Sigmoid colon (tissue), 6 donors: ENCODE measurements at regions not wholly inside any gene's neighbourhood (a gene's known extent, or its start where the extent isn't known, plus 50 kb on each side); places are given as distances from the start of the nearest gene placed in this dataset.

ENCODE experiments used
- DNase-seq: peaks from one replicate; pipeline ENCODE4 v3.0.0-alpha.2; 2019
- H3K27ac ChIP-seq, 4 donors: fragments of 200-600 bp; sonication (generic); one replicate each; pipeline ENCODE4 v1.5.1; 2016 to 2019; ENCODE audit warnings: mild to moderate bottlenecking in 1 of 4
- H3K27me3 ChIP-seq, 3 donors: fragments of 200-600 bp; sonication (generic); one replicate each; pipeline ENCODE4 v1.5.1; 2019; ENCODE audit warnings: mild to moderate bottlenecking in 1 of 3
- H3K36me3 ChIP-seq, 4 donors: fragments of 200-600 bp; sonication (generic); one replicate each; pipeline ENCODE4 v1.5.1; 2016 to 2019
- H3K4me1 ChIP-seq, 4 donors: fragments of 200-600 bp; sonication (generic); one replicate each; pipeline ENCODE4 v1.5.1; 2017 to 2019
- H3K4me3 ChIP-seq, 4 donors: fragments of 200-600 bp; sonication (generic); one replicate each; pipeline ENCODE4 v1.5.1; 2017 to 2019; ENCODE audit warnings: mild to moderate bottlenecking in 2 of 4, moderate library complexity in 1 of 4
- H3K9me3 ChIP-seq, 4 donors: fragments of 200-600 bp in 3 of 4; sonication (generic) in 3 of 4; one replicate each; pipeline versions ENCODE4 v1.5.1 to v1.6.1; 2013 to 2019
- CTCF ChIP-seq, 4 experiments: fragments of 450-650 bp in 3 of 4; fragments of 200-600 bp in 1 of 4; IDR thresholded peaks; one replicate each; pipeline ENCODE4 v1.5.1; 2016 to 2019; ENCODE audit warnings: antibody characterized with exemption in 4 of 4, mild to moderate bottlenecking in 3 of 4, moderate library complexity in 2 of 4
- EP300 ChIP-seq, 4 donors: sonication (generic); formaldehyde crosslinking; IDR thresholded peaks; one replicate each; pipeline ENCODE4 v1.6.1; 2017; ENCODE audit warnings: antibody characterized with exemption in 4 of 4
- POLR2A ChIP-seq, 2 donors: fragments of 450-650 bp; IDR thresholded peaks; one replicate each; pipeline ENCODE4 v1.6.1; 2016; ENCODE audit warnings: antibody characterized with exemption in 2 of 2, mild to moderate bottlenecking in 2 of 2, moderate library complexity in 2 of 2
- POLR2AphosphoS5 ChIP-seq, 4 donors: sonication (generic); formaldehyde crosslinking; IDR thresholded peaks; one replicate each; pipeline ENCODE4 v1.6.1; 2017; ENCODE audit warnings: antibody characterized with exemption in 4 of 4
- WGBS, 2 donors: extraction: QIAGEN DNeasy Blood & Tissue Kit; methylation state at CpG; one replicate each; pipeline ENCODE4 v1.1.7; 2013; 5-methylcytosine and 5-hydroxymethylcytosine counted together
- intact Hi-C: fragments of 100-400 bp; cut with DNase I; formaldehyde crosslinking; loops from one replicate; pipeline ENCODE4 v1.15.1; 2023
- donor health status: healthy with polysubstance abuse.
- donor health status: healthy.

- intact Hi-C loops = no loop called here
- Histone ChIP-seq H3K4me1 (no peaks in the 10 kb centered on the region), H3K4me3 (no peak overlapping the region), H3K27me3 (no peaks in the 10 kb centered on the region), H3K9me3 (peaks cover 0 to 12% (median 4%) of the 10 kb centered on the region in 4 donors), H3K27ac (no peak overlapping the region), H3K36me3 (no peaks in the 10 kb centered on the region)
- DNase-seq = no peak
- TF ChIP-seq CTCF (IDR thresholded peaks at IDR 0.05) (no peak), EP300 (IDR thresholded peaks at IDR 0.05) (no peak), POLR2A (IDR thresholded peaks at IDR 0.05) (no peak), POLR2AphosphoS5 (IDR thresholded peaks at IDR 0.05) (no peak)
These were observed 84.9 kb upstream of the NT5C1B start for GRCh38 chr2:18674309-18674708.

- TF ChIP-seq POLR2AphosphoS5 (IDR thresholded peaks at IDR 0.05) (no peak), POLR2A (IDR thresholded peaks at IDR 0.05) (no peak), CTCF (IDR thresholded peaks at IDR 0.05) (no peak), EP300 (IDR thresholded peaks at IDR 0.05) (no peak)
- Histone ChIP-seq H3K36me3 (no peaks in the 10 kb centered on the region), H3K27me3 (no peaks in the 10 kb centered on the region), H3K4me3 (no peak overlapping the region), H3K27ac (no peak overlapping the region), H3K9me3 (peaks cover 0 to 12% (median 4%) of the 10 kb centered on the region in 4 donors), H3K4me1 (no peaks in the 10 kb centered on the region)
- intact Hi-C loops = no loop called here
- no peak for DNase-seq
These were observed 82.0 kb upstream of the NT5C1B start for GRCh38 chr2:18671363-18671762.

- peaks cover 0 to 3% (median 0%) of the 10 kb centered on the region in 4 donors for H3K9me3 ChIP-seq
- DNase-seq = no peak
- no peaks in the 10 kb centered on the region for H3K36me3 ChIP-seq
- TF ChIP-seq POLR2A (IDR thresholded peaks at IDR 0.05) = no peak
- no peak for TF ChIP-seq EP300 (IDR thresholded peaks at IDR 0.05)
- TF ChIP-seq CTCF (IDR thresholded peaks at IDR 0.05) = no peak
- no peak for TF ChIP-seq POLR2AphosphoS5 (IDR thresholded peaks at IDR 0.05)
- 90 to 95% methylated on average over 2 of the region's 2 CpGs for WGBS, 2 donors
- no peak overlapping the region for H3K4me3 ChIP-seq
- intact Hi-C loops = no loop called here
- H3K4me1 ChIP-seq = no peaks in the 10 kb centered on the region
- no peak overlapping the region for H3K27ac ChIP-seq
- H3K27me3 ChIP-seq = no peaks in the 10 kb centered on the region
These were observed 78.9 kb upstream of the NT5C1B start for GRCh38 chr2:18668221-18668620.

- 26 to 85% methylated on average over 1 of the region's 1 CpG for WGBS, 2 donors
- intact Hi-C loops = no loop called here
- TF ChIP-seq CTCF (IDR thresholded peaks at IDR 0.05) (no peak), POLR2A (IDR thresholded peaks at IDR 0.05) (no peak), EP300 (IDR thresholded peaks at IDR 0.05) (no peak), POLR2AphosphoS5 (IDR thresholded peaks at IDR 0.05) (no peak)
- Histone ChIP-seq H3K9me3 (peaks cover 0 to under 1% (median 0%) of the 10 kb centered on the region in 4 donors), H3K27me3 (no peaks in the 10 kb centered on the region), H3K4me3 (no peak overlapping the region), H3K27ac (no peak overlapping the region), H3K36me3 (no peaks in the 10 kb centered on the region), H3K4me1 (no peaks in the 10 kb centered on the region)
- DNase-seq = no peak
These were observed 75.1 kb upstream of the NT5C1B start for GRCh38 chr2:18664421-18664820.

DNA sequence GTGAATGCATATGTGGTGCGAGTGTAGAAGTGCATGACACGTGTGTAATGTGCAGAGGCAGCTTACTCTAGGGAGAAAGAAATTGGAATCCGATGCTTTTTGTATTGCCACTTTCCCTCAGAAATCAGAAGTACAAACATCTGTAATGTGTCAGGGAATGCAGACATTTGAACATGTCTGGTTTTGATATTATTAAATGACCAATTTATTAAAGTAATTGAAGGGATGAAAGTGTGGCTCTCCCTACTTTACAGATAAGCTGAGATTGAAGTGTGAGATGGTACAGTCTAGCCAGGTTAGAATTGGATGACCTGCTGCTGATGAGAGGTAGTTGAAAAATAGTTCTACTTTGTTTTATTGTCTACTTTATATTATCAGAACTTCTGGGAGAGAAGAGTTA is 74.5 kb upstream of the NT5C1B start:
- Histone ChIP-seq H3K4me3 (no peak overlapping the region), H3K27me3 (no peaks in the 10 kb centered on the region), H3K27ac (no peak overlapping the region), H3K4me1 (no peaks in the 10 kb centered on the region), H3K36me3 (no peaks in the 10 kb centered on the region), H3K9me3 (peaks cover 0 to 2% (median 0%) of the 10 kb centered on the region in 4 donors)
- TF ChIP-seq CTCF (IDR thresholded peaks at IDR 0.05) (no peak), EP300 (IDR thresholded peaks at IDR 0.05) (no peak), POLR2A (IDR thresholded peaks at IDR 0.05) (no peak)
- WGBS, 2 donors = 88 to 90% methylated on average over 3 of the region's 3 CpGs
- no peak for DNase-seq
- intact Hi-C loops = no loop called here
